HEK293T (cell line): ENCODE measurements at regions not wholly inside any gene's neighbourhood (a gene's known extent, or its start where the extent isn't known, plus 50 kb on each side); places are given as distances from the start of the nearest gene placed in this dataset.

ENCODE experiments used
- FOXA1 ChIP-seq: fragments of 450-650 bp; IDR thresholded peaks from 2 replicates; pipeline ENCODE4 v1.6.1; 2016; ENCODE audit warnings: mild to moderate bottlenecking
- FOXK2 ChIP-seq: fragments of 450-650 bp; IDR thresholded peaks from 2 replicates; pipeline ENCODE4 v1.6.1; 2016; ENCODE audit warnings: mild to moderate bottlenecking
- FOXM1 ChIP-seq: fragments of 450-650 bp; IDR thresholded peaks from 2 replicates; pipeline ENCODE4 v1.6.1; 2017; ENCODE audit warnings: mild to moderate bottlenecking, borderline replicate concordance
- HDGF ChIP-seq: fragments of 450-650 bp; IDR thresholded peaks from 2 replicates; pipeline ENCODE4 v1.6.1; 2017; ENCODE audit warnings: antibody characterized with exemption, borderline replicate concordance
- L3MBTL2 ChIP-seq: fragments of 450-650 bp; conservative IDR thresholded peaks from 2 replicates; pipeline ENCODE4 v1.6.1; 2016; ENCODE audit warnings: mild to moderate bottlenecking
- PKNOX1 ChIP-seq: fragments of 450-650 bp; IDR thresholded peaks from 2 replicates; pipeline ENCODE4 v1.6.1; 2016
- SP1 ChIP-seq: fragments of 450-650 bp; IDR thresholded peaks from 2 replicates; pipeline ENCODE4 v1.6.1; 2017
- SUZ12 ChIP-seq: fragments of 450-650 bp; IDR thresholded peaks from 2 replicates; pipeline ENCODE4 v1.6.1; 2016; ENCODE audit warnings: mild to moderate bottlenecking
- ZNF384 ChIP-seq: fragments of 450-650 bp; IDR thresholded peaks from 2 replicates; pipeline ENCODE4 v1.6.1; 2016

- TF ChIP-seq L3MBTL2 (no peak), HDGF (no peak), SP1 (no peak), FOXA1 (no peak), FOXK2 (no peak), PKNOX1 (no peak), FOXM1 (no peak), SUZ12 (no peak), ZNF384 (no peak)
Measured at GRCh38 chr5:120913396-120913795, 449.3 kb downstream of the PRR16 start.
